ENCODE measurements at regions not wholly inside any gene's neighbourhood (a gene's known extent, or its start where the extent isn't known, plus 50 kb on each side); places are given as distances from the start of the nearest gene placed in this dataset.
"Not testable (repeated sequence)": the region's sequence is repeated elsewhere in the genome, so short reads cannot be mapped to it uniquely, and the experiment has no call there.

DNA sequence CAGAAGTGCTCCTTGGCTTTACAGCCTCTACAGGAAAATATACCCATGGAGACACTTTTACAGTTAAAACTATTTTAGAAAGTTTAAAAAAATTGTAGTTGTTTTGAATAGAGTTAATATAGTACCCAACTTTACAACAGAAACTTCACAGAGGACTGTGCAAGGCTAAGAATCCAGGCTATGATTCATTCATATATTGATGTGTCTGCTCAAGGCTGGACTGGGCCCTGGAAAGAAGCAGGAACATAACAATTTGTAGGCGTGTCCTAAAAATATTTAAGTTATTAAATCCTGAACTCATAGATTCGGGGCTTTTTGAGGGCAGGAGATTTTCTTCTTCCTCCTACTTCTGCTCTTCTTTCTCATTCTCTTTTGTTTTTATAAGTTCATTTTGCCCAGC is 291.5 kb upstream of the CCDC179 start:
- no peak for DNase-seq (ENCODE audit: low spot score)

- no peak for DNase-seq (ENCODE audit: low spot score)
Observed at GRCh38 chr11:23155503-23155902, 295.2 kb upstream of the CCDC179 start.

DNA sequence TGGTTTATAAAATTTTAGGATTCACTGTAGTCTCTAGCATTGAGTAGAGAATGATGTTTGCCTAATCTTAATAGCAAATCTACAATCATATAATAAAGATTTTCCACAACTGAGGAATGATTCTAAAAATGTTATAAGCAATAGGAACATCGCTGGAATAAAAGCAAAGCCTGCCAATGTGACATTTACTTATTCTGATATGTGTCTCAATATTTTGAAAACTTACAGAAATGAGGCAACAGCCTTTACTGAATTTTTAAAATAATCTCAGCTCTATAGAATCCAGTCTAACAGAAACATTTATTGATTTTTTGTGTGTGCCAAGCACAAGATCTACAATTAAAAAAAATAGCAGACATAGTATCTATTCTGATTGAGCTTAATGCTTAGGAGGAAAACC is 303.7 kb upstream of the CCDC179 start:
- DNase-seq (ENCODE audit: low spot score) = no peak

- no peak for DNase-seq (ENCODE audit: low spot score)
Observed at GRCh38 chr11:23166376-23166775, 306.1 kb upstream of the CCDC179 start.

DNA sequence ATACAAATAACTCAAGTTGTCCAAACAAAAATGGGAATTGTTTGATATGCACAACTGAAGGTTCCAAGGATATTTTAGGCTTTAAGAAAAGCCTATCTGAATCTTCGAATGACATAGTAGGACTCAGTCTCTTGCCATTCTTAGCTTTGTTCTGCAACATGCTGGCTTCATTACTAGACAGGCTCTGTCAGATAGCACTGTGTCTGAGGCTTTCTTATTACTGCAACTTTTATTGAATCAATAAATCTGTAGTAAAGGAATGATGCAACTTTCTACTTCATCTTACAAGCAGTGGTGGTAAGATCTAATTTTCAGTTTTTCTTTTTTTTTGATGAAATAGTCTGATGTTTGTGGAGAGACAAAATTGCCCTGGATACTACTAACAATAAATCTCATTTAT is 319.3 kb upstream of the CCDC179 start:
- DNase-seq (ENCODE audit: low spot score) = no peak

DNA sequence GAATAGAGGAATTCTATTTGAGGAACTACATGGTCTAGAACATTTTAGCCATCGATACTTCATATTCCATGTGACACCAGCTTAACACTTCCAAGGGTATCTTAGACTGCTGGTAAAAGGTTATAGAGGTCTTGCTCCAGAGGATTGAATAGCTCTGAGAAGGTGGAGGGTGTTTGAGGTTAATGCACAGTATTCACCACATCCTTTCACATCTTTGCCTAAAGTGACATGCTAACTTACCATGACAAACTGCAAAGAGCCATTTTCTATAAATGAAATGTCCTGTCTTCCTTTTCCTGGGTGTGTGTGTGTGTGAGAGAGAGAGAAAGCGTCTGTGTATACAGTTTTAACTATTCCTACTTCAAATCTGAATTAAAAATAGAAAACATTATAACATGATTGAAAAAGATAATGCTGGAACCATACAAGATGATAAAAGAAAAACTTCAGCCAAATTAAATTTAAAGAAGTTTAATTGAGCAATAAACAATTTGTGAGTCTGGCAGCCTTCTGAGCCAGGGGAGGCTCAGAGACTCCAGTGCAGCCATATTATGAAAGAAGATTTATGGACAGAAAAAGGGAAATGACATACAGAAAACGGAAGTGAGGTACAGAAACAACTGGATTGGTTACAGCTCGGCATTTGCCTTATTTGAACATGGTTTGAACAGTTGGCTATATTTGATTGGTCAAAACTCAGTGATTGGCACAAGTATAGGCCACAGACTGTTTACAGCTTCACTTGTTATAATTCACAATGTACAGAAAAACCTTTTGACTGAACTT is 320.9 kb upstream of the CCDC179 start:
- no peak for DNase-seq (ENCODE audit: low spot score)

- no peak for DNase-seq (ENCODE audit: low spot score)
Observed at GRCh38 chr11:23192256-23192655, 332.0 kb upstream of the CCDC179 start.

DNA sequence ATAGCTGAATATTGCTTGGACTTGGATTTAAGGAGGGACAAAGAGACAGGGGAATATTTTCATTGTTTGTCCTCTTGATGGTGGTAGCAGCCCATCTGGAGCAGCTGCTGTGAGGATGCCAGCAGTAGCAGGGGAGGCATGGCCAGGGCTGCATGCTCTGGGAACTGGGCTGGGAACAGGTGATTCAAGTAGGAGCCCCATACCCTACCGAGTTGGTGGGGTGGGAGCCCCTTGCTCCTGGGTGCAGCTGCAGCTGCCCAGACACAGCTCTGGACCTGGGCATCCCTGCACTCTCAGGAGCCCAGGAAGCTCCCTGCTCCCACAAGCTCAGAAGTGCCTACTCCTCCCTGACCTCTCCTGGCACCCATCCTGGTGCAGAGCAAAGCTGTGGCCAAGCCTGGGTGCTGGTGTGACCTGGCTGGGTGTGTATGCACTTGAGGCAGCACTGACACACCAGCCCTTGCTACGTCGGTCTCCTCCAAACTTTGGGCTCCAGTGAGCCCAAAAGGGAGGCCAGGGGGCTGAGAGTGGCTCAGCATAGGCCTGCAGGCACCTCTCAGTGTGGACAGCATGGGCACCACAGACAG is 341.8 kb upstream of the CCDC179 start:
- DNase-seq (ENCODE audit: low spot score) = no peak

DNA sequence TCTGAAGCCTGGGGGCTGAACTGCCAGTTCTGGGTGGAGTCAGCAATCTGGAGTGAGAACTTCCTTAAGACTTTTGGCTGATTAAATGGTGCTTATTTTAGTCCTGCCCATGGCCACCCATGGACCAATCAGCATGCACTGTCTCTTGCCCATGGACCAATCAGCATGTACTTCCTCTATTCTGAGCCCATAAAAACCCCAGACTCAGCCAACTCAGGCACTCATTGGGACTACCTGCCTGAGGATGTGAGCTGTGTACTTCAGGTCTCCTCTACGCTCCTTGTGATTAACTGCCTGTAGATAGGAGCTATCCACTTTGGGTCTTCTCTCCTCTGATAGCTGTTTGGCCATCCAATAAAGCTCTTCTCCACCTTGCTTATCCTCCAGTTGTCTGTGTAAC is 342.3 kb upstream of the CCDC179 start:
- no peak for DNase-seq (ENCODE audit: low spot score)

DNA sequence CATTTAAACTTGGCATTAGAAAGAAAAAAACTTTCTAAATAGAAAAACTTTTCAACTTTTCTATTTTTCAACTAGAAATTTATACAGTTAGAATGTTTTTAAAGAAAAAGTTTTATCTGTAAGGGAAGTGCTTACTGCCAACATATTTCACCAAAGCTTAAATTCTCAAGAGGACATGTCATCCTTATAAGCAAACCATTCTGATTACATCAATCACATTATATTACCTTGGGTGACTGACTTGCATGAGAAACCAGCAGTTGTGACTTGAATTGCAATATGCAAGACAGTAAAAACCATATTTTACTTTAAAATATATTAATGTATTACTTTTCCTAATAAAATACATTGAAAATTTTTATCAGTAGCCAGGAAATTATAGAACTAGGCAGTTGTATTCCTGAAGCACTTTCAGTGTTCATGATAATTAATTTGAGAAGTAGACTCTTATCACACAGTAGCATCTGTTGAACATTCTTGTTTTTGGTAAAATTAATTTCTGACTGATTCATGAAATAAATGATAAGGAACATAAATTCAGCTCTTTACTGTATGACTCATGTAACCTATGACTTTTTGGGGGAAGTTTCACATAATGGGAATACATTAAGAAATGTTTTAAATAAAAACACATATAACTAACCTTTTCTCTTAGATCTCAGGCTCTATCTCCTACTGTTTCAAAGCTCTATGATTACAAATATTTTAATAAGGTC is 345.0 kb upstream of the CCDC179 start:
- no peak for DNase-seq (ENCODE audit: low spot score)

- no peak for DNase-seq (ENCODE audit: low spot score)
Observed at GRCh38 chr11:23206741-23207336, 346.6 kb upstream of the CCDC179 start.

DNA sequence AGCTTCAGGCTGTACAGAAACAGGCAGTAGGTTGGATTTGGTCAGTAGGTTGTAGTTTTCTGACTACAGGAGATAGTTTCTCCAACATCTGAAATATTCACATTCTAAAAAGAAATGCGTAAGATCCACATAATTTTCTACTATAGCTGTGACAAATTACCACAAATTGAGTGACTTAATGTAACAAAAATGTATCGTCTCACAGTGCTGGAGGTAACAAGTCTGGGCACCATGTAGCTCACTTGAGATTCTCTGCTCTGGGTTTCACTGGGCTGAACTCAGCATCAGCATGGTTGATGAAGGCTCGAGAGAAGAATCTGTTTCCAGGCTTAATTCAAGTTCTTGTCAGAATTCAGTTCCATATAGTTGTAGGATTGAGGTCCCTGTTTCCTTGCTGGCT is 350.9 kb upstream of the CCDC179 start:
- DNase-seq (ENCODE audit: low spot score) = no peak

- no peak for DNase-seq (ENCODE audit: low spot score)
Observed at GRCh38 chr11:23212807-23213206, 352.5 kb upstream of the CCDC179 start.

DNA sequence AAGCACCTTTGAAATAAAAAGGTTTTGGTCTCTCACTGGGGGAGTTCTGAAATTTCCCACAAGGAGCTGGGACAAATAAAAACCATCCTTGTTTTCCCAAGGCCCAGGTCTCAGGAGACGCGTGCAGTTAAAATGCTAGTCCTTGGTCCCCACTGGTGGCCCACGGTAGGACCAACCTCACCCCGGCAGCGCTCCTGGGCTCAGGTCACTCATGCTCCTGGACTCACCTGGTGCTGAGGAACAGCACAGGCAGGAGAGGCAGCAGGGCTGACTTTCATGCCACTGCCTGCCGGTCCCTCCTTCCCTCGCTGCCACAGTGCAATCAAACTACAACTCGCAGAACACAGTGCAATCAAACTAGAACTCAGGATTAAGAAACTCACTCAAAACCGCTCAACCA is 356.8 kb upstream of the CCDC179 start:
- no peak for DNase-seq (ENCODE audit: low spot score)

DNA sequence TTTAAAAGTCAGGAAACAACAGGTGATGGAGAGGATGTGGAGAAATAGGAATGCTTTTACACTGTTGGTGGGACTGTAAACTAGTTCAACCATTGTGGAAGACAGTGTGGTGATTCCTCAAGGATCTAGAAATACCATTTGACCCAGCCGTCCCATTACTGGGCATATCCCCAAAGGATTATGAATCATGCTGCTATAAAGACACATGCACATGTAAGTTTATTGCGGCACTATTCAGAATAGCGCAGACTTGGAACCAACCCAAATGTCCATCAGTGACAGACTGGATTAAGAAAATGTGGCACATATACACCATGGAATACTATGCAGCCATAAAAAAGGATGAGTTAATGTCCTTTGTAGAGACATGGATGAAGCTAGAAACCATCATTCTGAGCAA is 359.8 kb upstream of the CCDC179 start:
- not testable (repeated sequence) for DNase-seq (ENCODE audit: low spot score)

DNA sequence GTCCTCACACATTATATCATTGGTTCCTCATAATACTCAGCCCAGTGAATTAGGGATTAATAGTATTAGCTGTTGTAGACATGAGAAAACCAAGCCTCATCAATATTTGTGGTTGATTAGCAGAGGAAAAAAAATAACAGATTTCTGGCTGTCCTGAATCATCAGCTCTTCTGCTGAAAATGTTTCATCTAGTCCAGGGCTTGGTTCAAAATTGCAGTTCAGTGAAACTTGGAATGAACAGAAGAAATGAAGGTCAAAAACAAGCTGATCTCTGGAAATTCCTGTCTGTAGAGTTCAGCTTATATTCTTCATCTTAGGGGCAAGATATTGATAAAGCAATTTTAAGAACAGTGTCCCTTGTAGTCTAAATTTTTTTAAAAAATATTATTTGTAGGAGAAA is 361.1 kb upstream of the CCDC179 start:
- no peak for DNase-seq (ENCODE audit: low spot score)

DNA sequence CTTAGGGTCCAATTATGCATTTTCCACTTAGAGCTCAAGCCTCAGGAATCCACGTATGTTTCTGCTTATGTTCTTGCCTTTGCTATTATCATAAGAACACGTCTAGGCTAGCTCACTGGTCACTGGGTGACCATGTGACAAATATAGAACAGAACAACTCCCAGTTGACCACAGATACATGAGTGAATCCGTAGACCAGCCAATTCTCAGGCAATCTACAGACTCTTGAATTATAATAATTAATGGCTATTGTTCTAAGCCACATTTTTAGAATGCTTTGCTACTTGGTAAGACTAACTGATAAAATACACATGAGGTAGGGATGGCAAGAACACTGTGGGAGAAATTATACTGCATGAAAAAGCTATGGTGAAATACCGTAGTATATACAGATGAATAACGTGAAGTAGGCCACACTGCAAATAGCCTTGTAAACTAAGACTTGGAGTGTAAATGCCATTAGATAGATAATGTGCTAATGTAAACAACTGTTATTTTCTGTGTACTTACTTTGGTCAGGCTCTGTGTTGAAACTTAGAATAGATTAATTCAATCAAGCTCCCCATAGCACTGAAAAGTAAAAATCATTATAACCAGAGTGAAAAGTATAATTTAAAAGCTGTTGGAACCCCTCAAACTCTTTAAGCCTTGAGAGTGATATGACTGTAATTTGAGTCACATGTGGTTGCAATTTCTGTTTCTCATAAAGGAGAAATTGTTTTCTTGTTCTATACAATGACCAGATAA is 366.2 kb upstream of the CCDC179 start:
- DNase-seq (ENCODE audit: low spot score) = no peak

GRCh38 chr11:23227078-23227445 is 366.8 kb upstream of the CCDC179 start:
- DNase-seq (ENCODE audit: low spot score) = no peak

- no peak for DNase-seq (ENCODE audit: low spot score)
Observed at GRCh38 chr11:23232652-23233051, 372.4 kb upstream of the CCDC179 start.

- no peak for DNase-seq (ENCODE audit: low spot score)
Observed at GRCh38 chr11:23233075-23233474, 372.8 kb upstream of the CCDC179 start.

DNA sequence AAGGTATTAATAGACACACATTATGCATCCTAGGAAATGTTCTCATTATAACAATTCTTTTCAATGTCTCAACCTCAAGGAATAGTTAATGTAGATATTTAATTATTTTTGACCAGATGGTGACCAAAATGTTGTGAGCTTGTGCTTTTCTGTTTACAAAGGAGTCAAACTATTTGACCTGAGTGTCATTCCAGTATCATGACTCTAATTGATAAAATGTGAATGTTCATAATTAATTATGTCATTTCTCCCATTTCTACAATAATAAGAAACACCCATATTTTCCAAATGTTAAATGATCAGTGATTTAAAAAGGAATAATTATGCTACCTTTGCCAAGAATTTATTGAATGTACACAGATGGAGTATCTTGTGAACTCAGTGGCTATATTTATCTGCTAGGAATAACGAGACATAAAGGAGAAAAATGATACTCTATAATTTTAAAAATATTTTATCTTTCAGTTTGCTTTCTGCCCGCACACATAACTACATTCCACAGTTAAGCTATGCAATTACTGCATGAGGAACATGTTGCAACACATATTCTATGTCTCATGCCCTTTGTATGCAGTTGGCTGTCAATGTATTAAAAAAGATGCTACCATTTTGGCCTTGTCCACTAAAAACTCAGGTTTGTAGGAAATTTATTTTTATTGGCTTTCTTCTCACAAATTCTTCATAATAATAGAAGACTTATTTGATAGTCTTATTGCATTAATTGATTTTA is 376.7 kb upstream of the CCDC179 start:
- no peak for DNase-seq (ENCODE audit: low spot score)

DNA sequence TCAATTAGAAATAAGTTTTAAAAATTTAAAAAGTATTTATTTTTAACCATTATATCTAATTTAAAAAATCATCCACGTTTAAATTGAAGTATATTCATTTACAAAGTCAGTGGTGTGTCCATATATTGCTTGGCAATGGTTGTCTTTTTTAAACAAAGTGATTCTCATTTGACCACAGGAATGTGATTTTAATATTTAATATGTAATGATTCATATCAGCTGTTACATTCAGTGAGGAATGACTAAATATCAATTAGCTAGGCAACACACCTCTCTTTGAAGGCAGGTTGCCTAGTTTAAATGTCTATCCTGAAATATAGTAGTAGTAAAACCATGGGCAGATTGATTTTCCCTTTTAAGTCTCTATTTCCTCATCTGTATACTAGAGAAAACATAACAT is 392.2 kb upstream of the CCDC179 start:
- no peak for DNase-seq (ENCODE audit: low spot score)

All from activated CD4-positive, alpha-beta T cell treated with anti-CD3 and anti-CD28 coated beads, Interleukin-2, Interleukin-4, amounts not matched to agents 100 ng/mL and 50 ng/mL, durations not matched to agents 16 hours and 8 hours (primary cell).